ENCODE measurements at regions not wholly inside any gene's neighbourhood (a gene's known extent, or its start where the extent isn't known, plus 50 kb on each side); places are given as distances from the start of the nearest gene placed in this dataset.

- H4K20me1 ChIP-seq (ENCODE audit: insufficient read depth, low read length) = no peaks in the 10 kb centered on the region
- H2AFZ ChIP-seq (ENCODE audit: low read length) = no peak overlapping the region
- no peak overlapping the region for H3K4me2 ChIP-seq (ENCODE audit: insufficient read depth, low read length)
- no peak for DNase-seq (ENCODE audit: insufficient read length, low spot score, missing footprints)
- no peak overlapping the region for H3K27ac ChIP-seq (ENCODE audit: low read depth, low read length)
- H3K4me1 ChIP-seq (ENCODE audit: insufficient read depth, low read length) = peaks cover 44% of the 10 kb centered on the region
- no peak overlapping the region for H3K4me3 ChIP-seq (ENCODE audit: insufficient read depth, low read length)
- H3K79me2 ChIP-seq (ENCODE audit: insufficient read depth, low read length) = no peaks in the 10 kb centered on the region
- TF ChIP-seq CTCF (IDR thresholded peaks at IDR 0.05; ENCODE audit: extremely low read depth, low read depth, low read length) = no peak
- H3K27me3 ChIP-seq (ENCODE audit: insufficient read depth, low read length) = no peaks in the 10 kb centered on the region
- H3K9me3 ChIP-seq (ENCODE audit: low read depth, low read length) = no peaks in the 10 kb centered on the region
- no peaks in the 10 kb centered on the region for H3K36me3 ChIP-seq (ENCODE audit: insufficient read depth, low read length)
Observed at GRCh38 chr4:181964731-181965130, 278.5 kb upstream of the TENM3 start.

GRCh38 chr4:181966104-181966551 lies 277.1 kb upstream of the TENM3 start:
- Histone ChIP-seq H4K20me1 (ENCODE audit: insufficient read depth, low read length) (no peaks in the 10 kb centered on the region), H3K36me3 (ENCODE audit: insufficient read depth, low read length) (no peaks in the 10 kb centered on the region), H3K4me3 (ENCODE audit: insufficient read depth, low read length) (no peak overlapping the region), H3K4me2 (ENCODE audit: insufficient read depth, low read length) (no peak overlapping the region), H3K79me2 (ENCODE audit: insufficient read depth, low read length) (no peaks in the 10 kb centered on the region), H2AFZ (ENCODE audit: low read length) (peak overlapping the region; percentile 8), H3K9me3 (ENCODE audit: low read depth, low read length) (no peaks in the 10 kb centered on the region), H3K27ac (ENCODE audit: low read depth, low read length) (peak overlapping the region; percentile 68), H3K4me1 (ENCODE audit: insufficient read depth, low read length) (peaks cover 40% of the 10 kb centered on the region), H3K27me3 (ENCODE audit: insufficient read depth, low read length) (no peaks in the 10 kb centered on the region)
- TF ChIP-seq CTCF (IDR thresholded peaks at IDR 0.05; ENCODE audit: extremely low read depth, low read depth, low read length) = no peak
- DNase-seq (ENCODE audit: insufficient read length, low spot score, missing footprints) = peak; percentile 90

- Histone ChIP-seq H3K36me3 (ENCODE audit: insufficient read depth, low read length) (no peaks in the 10 kb centered on the region), H3K79me2 (ENCODE audit: insufficient read depth, low read length) (no peaks in the 10 kb centered on the region), H2AFZ (ENCODE audit: low read length) (no peak overlapping the region), H4K20me1 (ENCODE audit: insufficient read depth, low read length) (no peaks in the 10 kb centered on the region), H3K27me3 (ENCODE audit: insufficient read depth, low read length) (no peaks in the 10 kb centered on the region), H3K4me2 (ENCODE audit: insufficient read depth, low read length) (no peak overlapping the region), H3K4me3 (ENCODE audit: insufficient read depth, low read length) (no peak overlapping the region), H3K4me1 (ENCODE audit: insufficient read depth, low read length) (peaks cover 51% of the 10 kb centered on the region), H3K27ac (ENCODE audit: low read depth, low read length) (peak overlapping the region; percentile 55), H3K9me3 (ENCODE audit: low read depth, low read length) (no peaks in the 10 kb centered on the region)
- DNase-seq (ENCODE audit: insufficient read length, low spot score, missing footprints) = no peak
- TF ChIP-seq CTCF (IDR thresholded peaks at IDR 0.05; ENCODE audit: extremely low read depth, low read depth, low read length) = no peak
Observed at GRCh38 chr4:181967401-181967800, 275.8 kb upstream of the TENM3 start.

- H3K4me1 ChIP-seq (ENCODE audit: insufficient read depth, low read length) = peaks cover 51% of the 10 kb centered on the region
- no peaks in the 10 kb centered on the region for H3K27me3 ChIP-seq (ENCODE audit: insufficient read depth, low read length)
- H3K4me3 ChIP-seq (ENCODE audit: insufficient read depth, low read length) = no peak overlapping the region
- peak overlapping the region; percentile 55 for H3K27ac ChIP-seq (ENCODE audit: low read depth, low read length)
- no peak for TF ChIP-seq CTCF (IDR thresholded peaks at IDR 0.05; ENCODE audit: extremely low read depth, low read depth, low read length)
- DNase-seq (ENCODE audit: insufficient read length, low spot score, missing footprints) = peak; percentile 84
- H3K79me2 ChIP-seq (ENCODE audit: insufficient read depth, low read length) = no peaks in the 10 kb centered on the region
- H3K4me2 ChIP-seq (ENCODE audit: insufficient read depth, low read length) = peak overlapping the region; percentile 49
- H3K9me3 ChIP-seq (ENCODE audit: low read depth, low read length) = no peaks in the 10 kb centered on the region
- no peaks in the 10 kb centered on the region for H3K36me3 ChIP-seq (ENCODE audit: insufficient read depth, low read length)
- H4K20me1 ChIP-seq (ENCODE audit: insufficient read depth, low read length) = no peaks in the 10 kb centered on the region
- peak overlapping the region; percentile 21 for H2AFZ ChIP-seq (ENCODE audit: low read length)
Observed at GRCh38 chr4:181968371-181968770, 274.8 kb upstream of the TENM3 start.
